ENCODE measurements at regions not wholly inside any gene's neighbourhood (a gene's known extent, or its start where the extent isn't known, plus 50 kb on each side); places are given as distances from the start of the nearest gene placed in this dataset.

GRCh38 chr7:114263219-114263618 lies 151.4 kb upstream of the FOXP2 start:
- DNase-seq: no peak
- Mint-ChIP-seq H3K27me3 (no peaks in the 10 kb centered on the region), H3K4me3 (no peak overlapping the region), H3K4me1 (no peaks in the 10 kb centered on the region), H3K9me3 (peaks cover 1% of the 10 kb centered on the region), H3K27ac (no peak overlapping the region), H3K36me3 (no peaks in the 10 kb centered on the region)
- POLR2A ChIA-PET: no interaction called here
- no peak for ATAC-seq (ENCODE audit: low read depth)

GRCh38 chr7:114255404-114255841 lies 159.2 kb upstream of the FOXP2 start:
- H3K27ac Mint-ChIP-seq: no peak overlapping the region
- H3K4me3 Mint-ChIP-seq: no peak overlapping the region
- no peaks in the 10 kb centered on the region for H3K36me3 Mint-ChIP-seq
- peaks cover 7% of the 10 kb centered on the region for H3K9me3 Mint-ChIP-seq
- POLR2A ChIA-PET: no interaction called here
- ATAC-seq (ENCODE audit: low read depth) (no peak), DNase-seq (no peak)
- H3K27me3 Mint-ChIP-seq: no peaks in the 10 kb centered on the region
- no peaks in the 10 kb centered on the region for H3K4me1 Mint-ChIP-seq

- Mint-ChIP-seq H3K9me3 (no peaks in the 10 kb centered on the region), H3K27ac (no peak overlapping the region), H3K4me1 (no peaks in the 10 kb centered on the region), H3K36me3 (no peaks in the 10 kb centered on the region), H3K27me3 (no peaks in the 10 kb centered on the region), H3K4me3 (no peak overlapping the region)
- no peak for DNase-seq
- POLR2A ChIA-PET: no interaction called here
- ATAC-seq (ENCODE audit: low read depth): no peak
These were observed 171.0 kb upstream of the FOXP2 start for GRCh38 chr7:114243646-114244045.

- Mint-ChIP-seq H3K27ac (no peak overlapping the region), H3K4me1 (no peaks in the 10 kb centered on the region), H3K9me3 (no peaks in the 10 kb centered on the region), H3K27me3 (no peaks in the 10 kb centered on the region), H3K4me3 (no peak overlapping the region), H3K36me3 (no peaks in the 10 kb centered on the region)
- DNase-seq (no peak), ATAC-seq (ENCODE audit: low read depth) (no peak)
- POLR2A ChIA-PET: no interaction called here
These were observed 171.6 kb upstream of the FOXP2 start for GRCh38 chr7:114242992-114243507.

- POLR2A ChIA-PET: no interaction called here
- DNase-seq: no peak
- no peaks in the 10 kb centered on the region for H3K9me3 Mint-ChIP-seq
- H3K27me3 Mint-ChIP-seq: no peaks in the 10 kb centered on the region
- no peak overlapping the region for H3K4me3 Mint-ChIP-seq
- H3K27ac Mint-ChIP-seq: no peak overlapping the region
- no peaks in the 10 kb centered on the region for H3K4me1 Mint-ChIP-seq
- no peaks in the 10 kb centered on the region for H3K36me3 Mint-ChIP-seq
- ATAC-seq (ENCODE audit: low read depth): no peak
These were observed 185.4 kb upstream of the FOXP2 start for GRCh38 chr7:114229246-114229645.

GRCh38 chr7:114225784-114226183 lies 188.8 kb upstream of the FOXP2 start:
- Mint-ChIP-seq H3K4me3 (no peak overlapping the region), H3K9me3 (no peaks in the 10 kb centered on the region), H3K27ac (no peak overlapping the region), H3K27me3 (no peaks in the 10 kb centered on the region), H3K4me1 (no peaks in the 10 kb centered on the region), H3K36me3 (no peaks in the 10 kb centered on the region)
- ATAC-seq (ENCODE audit: low read depth) (no peak), DNase-seq (no peak)
- POLR2A ChIA-PET: no interaction called here

- H3K4me1 Mint-ChIP-seq: no peaks in the 10 kb centered on the region
- no peak overlapping the region for H3K27ac Mint-ChIP-seq
- POLR2A ChIA-PET: no interaction called here
- no peaks in the 10 kb centered on the region for H3K36me3 Mint-ChIP-seq
- no peaks in the 10 kb centered on the region for H3K27me3 Mint-ChIP-seq
- ATAC-seq (ENCODE audit: low read depth) (no peak), DNase-seq (no peak)
- H3K9me3 Mint-ChIP-seq: no peaks in the 10 kb centered on the region
- H3K4me3 Mint-ChIP-seq: no peak overlapping the region
These were observed 196.3 kb upstream of the FOXP2 start for GRCh38 chr7:114218283-114218682.

- H3K9me3 Mint-ChIP-seq: no peaks in the 10 kb centered on the region
- H3K4me3 Mint-ChIP-seq: no peak overlapping the region
- no peaks in the 10 kb centered on the region for H3K27me3 Mint-ChIP-seq
- POLR2A ChIA-PET: no interaction called here
- no peaks in the 10 kb centered on the region for H3K36me3 Mint-ChIP-seq
- ATAC-seq (ENCODE audit: low read depth) (no peak), DNase-seq (no peak)
- H3K27ac Mint-ChIP-seq: no peak overlapping the region
- H3K4me1 Mint-ChIP-seq: no peaks in the 10 kb centered on the region
These were observed 197.4 kb upstream of the FOXP2 start for GRCh38 chr7:114217026-114217806.

GRCh38 chr7:114214466-114214865 lies 200.1 kb upstream of the FOXP2 start:
- ATAC-seq (ENCODE audit: low read depth) (no peak), DNase-seq (no peak)
- Mint-ChIP-seq H3K9me3 (no peaks in the 10 kb centered on the region), H3K27ac (no peak overlapping the region), H3K4me1 (no peaks in the 10 kb centered on the region), H3K36me3 (no peaks in the 10 kb centered on the region), H3K4me3 (no peak overlapping the region), H3K27me3 (no peaks in the 10 kb centered on the region)
- POLR2A ChIA-PET: no interaction called here

- DNase-seq (no peak), ATAC-seq (ENCODE audit: low read depth) (no peak)
- Mint-ChIP-seq H3K27ac (no peak overlapping the region), H3K4me3 (no peak overlapping the region), H3K9me3 (peaks cover 1% of the 10 kb centered on the region), H3K27me3 (no peaks in the 10 kb centered on the region), H3K36me3 (no peaks in the 10 kb centered on the region), H3K4me1 (no peaks in the 10 kb centered on the region)
- POLR2A ChIA-PET: no interaction called here
These were observed 201.7 kb upstream of the FOXP2 start for GRCh38 chr7:114212721-114213429.

GRCh38 chr7:114209968-114210367 lies 204.6 kb upstream of the FOXP2 start:
- ATAC-seq (ENCODE audit: low read depth) (no peak), DNase-seq (no peak)
- peaks cover 1% of the 10 kb centered on the region for H3K9me3 Mint-ChIP-seq
- no peaks in the 10 kb centered on the region for H3K27me3 Mint-ChIP-seq
- H3K36me3 Mint-ChIP-seq: no peaks in the 10 kb centered on the region
- H3K4me1 Mint-ChIP-seq: no peaks in the 10 kb centered on the region
- H3K27ac Mint-ChIP-seq: no peak overlapping the region
- H3K4me3 Mint-ChIP-seq: no peak overlapping the region
- POLR2A ChIA-PET: no interaction called here

- POLR2A ChIA-PET: no interaction called here
These were observed 207.9 kb upstream of the FOXP2 start for GRCh38 chr7:114206688-114207087.

GRCh38 chr7:114196517-114196916 lies 218.1 kb upstream of the FOXP2 start:
- ATAC-seq (ENCODE audit: low read depth) (no peak), DNase-seq (no peak)
- no peaks in the 10 kb centered on the region for H3K4me1 Mint-ChIP-seq
- no peaks in the 10 kb centered on the region for H3K9me3 Mint-ChIP-seq
- no peak overlapping the region for H3K4me3 Mint-ChIP-seq
- no peaks in the 10 kb centered on the region for H3K36me3 Mint-ChIP-seq
- POLR2A ChIA-PET: no interaction called here
- no peak overlapping the region for H3K27ac Mint-ChIP-seq
- no peaks in the 10 kb centered on the region for H3K27me3 Mint-ChIP-seq

More at GRCh38 chr7:114206688-114207087, 207.9 kb upstream of the FOXP2 start:
- Mint-ChIP-seq H3K4me1 (no peaks in the 10 kb centered on the region), H3K27me3 (no peaks in the 10 kb centered on the region), H3K9me3 (peaks cover 1% of the 10 kb centered on the region), H3K36me3 (no peaks in the 10 kb centered on the region), H3K4me3 (no peak overlapping the region), H3K27ac (no peak overlapping the region)
- ATAC-seq (ENCODE audit: low read depth) (no peak), DNase-seq (no peak)

GRCh38 chr7:114190387-114190786 lies 224.2 kb upstream of the FOXP2 start:
- Mint-ChIP-seq H3K36me3 (no peaks in the 10 kb centered on the region), H3K27ac (no peak overlapping the region), H3K9me3 (no peaks in the 10 kb centered on the region), H3K27me3 (no peaks in the 10 kb centered on the region), H3K4me1 (no peaks in the 10 kb centered on the region), H3K4me3 (no peak overlapping the region)
- ATAC-seq (ENCODE audit: low read depth): no peak
- DNase-seq: no peak
- POLR2A ChIA-PET: no interaction called here
